OCI-LY3 (cell line): ENCODE measurements at regions not wholly inside any gene's neighbourhood (a gene's known extent, or its start where the extent isn't known, plus 50 kb on each side); places are given as distances from the start of the nearest gene placed in this dataset.

Source experiments
- H2AFZ ChIP-seq: fragments of 200-600, 300-600 bp; shearing (Covaris generic); 2 replicates; pipeline ENCODE4 v1.6.0; 2014; ENCODE audit warnings: antibody characterized with exemption, low read depth, low read length
- H3K27ac ChIP-seq: fragments of 200-600, 300-600 bp; sonication (generic); 2 replicates; pipeline ENCODE4 v1.5.1; 2014; ENCODE audit warnings: mild to moderate bottlenecking, low read length, moderate library complexity, mixed read lengths
- H3K27me3 ChIP-seq: fragments of 200-600, 300-600 bp; sonication (generic); 2 replicates; pipeline ENCODE4 v1.6.1; 2014; ENCODE audit warnings: low read depth, low read length, mixed read lengths
- H3K36me3 ChIP-seq: fragments of 200-600, 300-600 bp; sonication (generic); replicated peaks from 2 replicates; pipeline ENCODE3; 2014; ENCODE audit warnings: low read depth, low read length, mixed read lengths
- H3K4me1 ChIP-seq: fragments of 300-600, 200-600 bp; sonication (generic); 2 replicates; pipeline ENCODE4 v1.6.1; 2014; ENCODE audit warnings: low read length, mixed read lengths
- H3K4me2 ChIP-seq: fragments of 200-600, 300-600 bp; sonication (generic); 2 replicates; pipeline ENCODE4 v1.6.1; 2014; ENCODE audit warnings: low read length, mixed read lengths
- H3K4me3 ChIP-seq: fragments of 300-600, 200-600 bp; sonication (generic); 2 replicates; pipeline ENCODE4 v1.5.1; 2014; ENCODE audit warnings: antibody characterized with exemption, mild to moderate bottlenecking, low read length, moderate library complexity
- H3K79me2 ChIP-seq: fragments of 300-600, 200-600 bp; shearing (Covaris generic); 2 replicates; pipeline ENCODE4 v1.6.1; 2014; ENCODE audit warnings: mild to moderate bottlenecking, low read length, mixed read lengths
- H3K9ac ChIP-seq: fragments of 300-600, 200-600 bp; shearing (Covaris generic); 2 replicates; pipeline ENCODE4 v1.6.0; 2014; ENCODE audit warnings: mild to moderate bottlenecking, low read length, moderate library complexity
- H3K9me3 ChIP-seq: fragments of 200-600, 300-600 bp; shearing (Covaris generic); 2 replicates; pipeline ENCODE4 v1.6.1; 2014; ENCODE audit warnings: low read length, mixed read lengths; ENCODE audit not compliant: insufficient read depth
- H4K20me1 ChIP-seq: fragments of 200-600, 300-600 bp; sonication (generic); 2 replicates; pipeline ENCODE4 v1.6.1; 2016; ENCODE audit warnings: low read length, mixed read lengths; ENCODE audit not compliant: insufficient read depth
- CTCF ChIP-seq: fragments of 200-600, 300-600 bp; sonication (generic); IDR thresholded peaks from 2 replicates; pipeline ENCODE4 v1.5.1; 2014; ENCODE audit warnings: antibody characterized with exemption, low read length, low read depth
- EZH2phosphoT487 ChIP-seq: fragments of 200-600 bp; shearing (Covaris generic); IDR thresholded peaks from 2 replicates; pipeline ENCODE4 v1.6.1; 2018; ENCODE audit warnings: antibody characterized with exemption, mixed run types, low read depth

- no peaks in the 10 kb centered on the region for H3K36me3 ChIP-seq
- no peak overlapping the region for H2AFZ ChIP-seq
- no peaks in the 10 kb centered on the region for H3K79me2 ChIP-seq
- no peak overlapping the region for H3K4me3 ChIP-seq
- H3K4me1 ChIP-seq = no peaks in the 10 kb centered on the region
- H3K9ac ChIP-seq = no peak overlapping the region
- no peaks in the 10 kb centered on the region for H4K20me1 ChIP-seq
- H3K9me3 ChIP-seq = no peaks in the 10 kb centered on the region
- no peak overlapping the region for H3K27ac ChIP-seq
- no peaks in the 10 kb centered on the region for H3K27me3 ChIP-seq
- no peak overlapping the region for H3K4me2 ChIP-seq
- TF ChIP-seq EZH2phosphoT487 (no peak), CTCF (no peak)
Observed at GRCh38 chr7:4399596-4399995, 282.5 kb upstream of the FOXK1 start.

GRCh38 chr7:4406288-4407058, 275.6 kb upstream of the FOXK1 start:
- no peaks in the 10 kb centered on the region for H3K4me1 ChIP-seq
- TF ChIP-seq EZH2phosphoT487 = no peak
- no peak for TF ChIP-seq CTCF
- H4K20me1 ChIP-seq = no peaks in the 10 kb centered on the region
- H3K27ac ChIP-seq = no peak overlapping the region
- no peak overlapping the region for H3K4me2 ChIP-seq
- no peaks in the 10 kb centered on the region for H3K79me2 ChIP-seq
- no peak overlapping the region for H3K9ac ChIP-seq
- H3K36me3 ChIP-seq = no peaks in the 10 kb centered on the region
- no peak overlapping the region for H3K4me3 ChIP-seq
- H3K9me3 ChIP-seq = no peaks in the 10 kb centered on the region
- no peaks in the 10 kb centered on the region for H3K27me3 ChIP-seq
- H2AFZ ChIP-seq = no peak overlapping the region

GRCh38 chr7:4409946-4410345, 272.1 kb upstream of the FOXK1 start:
- Histone ChIP-seq H3K4me2 (no peak overlapping the region), H4K20me1 (no peaks in the 10 kb centered on the region), H3K4me3 (no peak overlapping the region), H3K9ac (no peak overlapping the region), H2AFZ (no peak overlapping the region), H3K27me3 (no peaks in the 10 kb centered on the region), H3K36me3 (no peaks in the 10 kb centered on the region), H3K9me3 (no peaks in the 10 kb centered on the region), H3K27ac (no peak overlapping the region), H3K4me1 (no peaks in the 10 kb centered on the region), H3K79me2 (no peaks in the 10 kb centered on the region)
- TF ChIP-seq CTCF (no peak), EZH2phosphoT487 (no peak)

GRCh38 chr7:4416396-4417056, 265.6 kb upstream of the FOXK1 start:
- Histone ChIP-seq H3K27ac (no peak overlapping the region), H3K4me2 (no peak overlapping the region), H3K36me3 (no peaks in the 10 kb centered on the region), H2AFZ (no peak overlapping the region), H3K27me3 (no peaks in the 10 kb centered on the region), H3K79me2 (no peaks in the 10 kb centered on the region), H3K9ac (no peak overlapping the region), H4K20me1 (no peaks in the 10 kb centered on the region), H3K9me3 (no peaks in the 10 kb centered on the region), H3K4me3 (no peak overlapping the region), H3K4me1 (no peaks in the 10 kb centered on the region)
- TF ChIP-seq EZH2phosphoT487 (no peak), CTCF (no peak)
